Naive B cell (primary cell): ENCODE measurements at regions not wholly inside any gene's neighbourhood (a gene's known extent, or its start where the extent isn't known, plus 50 kb on each side); places are given as distances from the start of the nearest gene placed in this dataset.

Experiments used
- ATAC-seq, 2 donors: fragments of 150-1000 bp; cut with Tn5 transposase; 2 replicates each; pipeline ENCODE4 v1.10.0; 2021; ENCODE audit warnings: low read depth in 2 of 2, mild to moderate bottlenecking in 2 of 2, moderate library complexity in 2 of 2
- DNase-seq: peaks from one replicate; pipeline ENCODE4 v3.0.0; 2022
- H3K27ac Mint-ChIP-seq, 6 donors: one replicate each; pipeline ENCODE4 v1.8.0; 2020 to 2022; ENCODE audit warnings: mild to moderate bottlenecking in 6 of 6, mixed read lengths in 6 of 6, moderate library complexity in 5 of 6, inconsistent platforms in 2 of 6
- H3K27me3 Mint-ChIP-seq, 3 donors: one replicate each; pipeline ENCODE4 v1.8.0; 2021 to 2022; ENCODE audit warnings: mixed read lengths in 3 of 3, mild to moderate bottlenecking in 1 of 3
- H3K36me3 Mint-ChIP-seq, 2 donors: one replicate each; pipeline ENCODE4 v1.8.0; 2020 to 2022; ENCODE audit warnings: mixed read lengths in 2 of 2, inconsistent platforms in 1 of 2, mild to moderate bottlenecking in 1 of 2
- H3K4me1 Mint-ChIP-seq, 3 donors: one replicate each; pipeline ENCODE4 v1.8.0; 2020 to 2022; ENCODE audit warnings: mixed read lengths in 3 of 3, inconsistent platforms in 1 of 3, mild to moderate bottlenecking in 1 of 3, moderate library complexity in 1 of 3
- H3K4me3 Mint-ChIP-seq, 8 donors: one replicate each; pipeline ENCODE4 v1.8.0; 2020 to 2022; ENCODE audit warnings: mild to moderate bottlenecking in 8 of 8, mixed read lengths in 8 of 8, moderate library complexity in 8 of 8, inconsistent platforms in 2 of 8
- H3K9me3 Mint-ChIP-seq, 7 donors: one replicate each; pipeline ENCODE4 v1.8.0; 2020 to 2022; ENCODE audit warnings: mixed read lengths in 7 of 7, mild to moderate bottlenecking in 5 of 7, inconsistent platforms in 2 of 7, moderate library complexity in 1 of 7

DNA sequence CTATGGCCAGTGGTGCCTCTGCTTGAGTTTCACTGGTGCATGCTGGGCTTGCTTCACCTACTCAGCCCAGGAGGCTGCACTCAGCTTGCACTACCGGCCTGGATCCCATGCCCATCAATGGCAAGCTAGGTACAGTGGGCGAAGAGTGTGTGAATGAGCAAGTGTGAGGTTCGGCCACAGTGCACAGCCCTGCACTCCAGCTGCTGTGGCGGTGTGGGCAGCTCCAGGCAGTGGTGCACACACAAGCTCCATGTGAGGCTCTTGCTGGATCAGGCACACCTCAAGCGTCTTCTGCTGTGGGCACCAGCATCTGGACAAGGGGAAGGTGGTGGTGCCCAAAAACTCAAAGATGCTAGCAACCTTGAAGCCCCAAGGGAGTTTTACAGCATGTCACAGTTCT, 820.9 kb upstream of the LCORL start:
- H3K4me3 Mint-ChIP-seq, result no peak overlapping the region
- DNase-seq, result no peak
- H3K27ac Mint-ChIP-seq, result no peak overlapping the region
- peaks cover 0 to 16% (median 7%) of the 10 kb centered on the region in 7 donors for H3K9me3 Mint-ChIP-seq
- no peak for ATAC-seq
- H3K27me3 Mint-ChIP-seq, result no peaks in the 10 kb centered on the region
- H3K36me3 Mint-ChIP-seq, result no peaks in the 10 kb centered on the region
- no peaks in the 10 kb centered on the region for H3K4me1 Mint-ChIP-seq

DNA sequence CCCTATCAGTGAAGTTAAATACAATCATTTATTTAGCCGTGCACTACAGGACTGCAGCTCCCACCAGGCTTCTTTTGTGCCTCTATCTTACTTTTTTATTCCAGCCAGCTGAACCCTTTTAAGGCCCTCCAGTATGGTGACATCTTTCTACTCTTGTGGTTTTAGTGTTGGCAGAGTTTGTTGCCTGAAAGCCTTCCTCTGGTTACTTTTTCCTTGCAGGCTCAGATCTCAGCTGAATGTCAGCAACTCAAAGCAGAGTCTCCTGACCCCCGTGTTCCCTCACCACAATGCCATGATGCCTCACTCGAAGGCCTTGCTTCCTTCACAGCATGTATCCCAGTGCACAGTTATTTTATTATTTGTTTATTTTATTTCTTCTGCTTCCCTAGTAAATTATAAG, 818.9 kb upstream of the LCORL start:
- Mint-ChIP-seq H3K27ac (no peak overlapping the region), H3K9me3 (peaks cover 4 to 19% (median 7%) of the 10 kb centered on the region in 7 donors), H3K36me3 (no peaks in the 10 kb centered on the region), H3K4me3 (no peak overlapping the region), H3K4me1 (no peaks in the 10 kb centered on the region), H3K27me3 (no peaks in the 10 kb centered on the region)
- DNase-seq (no peak), ATAC-seq (no peak)

DNA sequence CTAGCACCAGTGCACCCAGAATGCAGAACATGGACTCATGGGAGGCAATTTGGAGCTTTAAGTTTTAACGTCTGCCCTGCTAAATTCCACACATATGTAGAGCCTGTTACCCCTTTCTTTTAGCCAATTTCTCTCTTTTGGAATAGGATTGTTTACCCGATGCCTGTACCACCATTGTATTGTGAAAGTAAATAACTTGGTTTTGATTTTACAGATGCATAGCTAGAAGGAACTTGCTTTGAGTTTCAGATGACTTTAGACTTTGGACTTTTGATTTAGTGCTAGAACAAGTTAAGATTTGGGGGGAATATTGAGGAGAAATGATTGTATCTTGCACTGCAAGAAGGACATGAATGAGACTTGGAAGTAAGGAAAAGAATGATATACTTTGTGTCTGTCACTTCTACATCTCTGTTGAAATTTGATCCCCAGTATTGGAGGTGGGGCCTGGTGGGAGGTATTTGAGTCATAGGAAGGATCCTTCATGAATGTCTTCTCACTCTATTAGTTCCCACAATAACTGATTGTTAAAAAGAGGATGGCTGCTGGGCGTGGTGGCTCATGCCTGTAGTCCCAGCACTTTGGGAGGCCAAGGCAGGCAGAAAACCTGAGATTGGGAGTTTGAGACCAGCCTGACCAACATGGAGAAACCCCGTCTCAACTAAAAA, 794.8 kb upstream of the LCORL start:
- no peaks in the 10 kb centered on the region for H3K27me3 Mint-ChIP-seq

DNA sequence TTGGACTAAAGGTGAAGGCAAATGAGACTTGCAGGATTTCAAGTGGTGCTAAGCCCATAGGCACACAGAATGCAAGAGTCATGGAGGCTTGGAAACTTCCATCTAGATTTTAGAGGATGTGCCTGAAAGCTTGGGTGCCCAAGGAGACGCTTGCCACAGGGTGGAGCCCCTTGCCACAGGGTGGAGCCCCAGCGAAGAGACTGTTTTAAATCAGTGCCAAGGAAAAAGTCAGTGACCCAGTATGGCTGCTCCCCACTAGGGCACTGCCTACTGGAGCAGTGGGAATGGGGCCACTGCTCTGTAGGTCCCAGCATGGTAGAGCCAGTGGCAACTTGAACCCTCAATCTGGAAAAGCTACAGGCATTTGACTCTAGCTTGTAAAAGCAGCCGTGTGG, 794.2 kb upstream of the LCORL start:
- Mint-ChIP-seq H3K36me3 (no peaks in the 10 kb centered on the region), H3K9me3 (peaks cover 0 to 4% (median 0%) of the 10 kb centered on the region in 7 donors), H3K4me1 (no peaks in the 10 kb centered on the region), H3K4me3 (no peak overlapping the region), H3K27me3 (no peaks in the 10 kb centered on the region), H3K27ac (no peak overlapping the region)
- DNase-seq (no peak), ATAC-seq (no peak)

More for the DNA sequence above, 794.8 kb upstream of the LCORL start:
- Mint-ChIP-seq H3K36me3 (no peaks in the 10 kb centered on the region), H3K4me1 (no peaks in the 10 kb centered on the region), H3K4me3 (peak overlapping the region in 1 of 8 donors; percentile 48), H3K9me3 (peaks cover 0 to 4% (median 0%) of the 10 kb centered on the region in 7 donors), H3K27ac (peak overlapping the region in 1 of 6 donors; percentile 61)
- no peak for DNase-seq
- no peak for ATAC-seq

DNA sequence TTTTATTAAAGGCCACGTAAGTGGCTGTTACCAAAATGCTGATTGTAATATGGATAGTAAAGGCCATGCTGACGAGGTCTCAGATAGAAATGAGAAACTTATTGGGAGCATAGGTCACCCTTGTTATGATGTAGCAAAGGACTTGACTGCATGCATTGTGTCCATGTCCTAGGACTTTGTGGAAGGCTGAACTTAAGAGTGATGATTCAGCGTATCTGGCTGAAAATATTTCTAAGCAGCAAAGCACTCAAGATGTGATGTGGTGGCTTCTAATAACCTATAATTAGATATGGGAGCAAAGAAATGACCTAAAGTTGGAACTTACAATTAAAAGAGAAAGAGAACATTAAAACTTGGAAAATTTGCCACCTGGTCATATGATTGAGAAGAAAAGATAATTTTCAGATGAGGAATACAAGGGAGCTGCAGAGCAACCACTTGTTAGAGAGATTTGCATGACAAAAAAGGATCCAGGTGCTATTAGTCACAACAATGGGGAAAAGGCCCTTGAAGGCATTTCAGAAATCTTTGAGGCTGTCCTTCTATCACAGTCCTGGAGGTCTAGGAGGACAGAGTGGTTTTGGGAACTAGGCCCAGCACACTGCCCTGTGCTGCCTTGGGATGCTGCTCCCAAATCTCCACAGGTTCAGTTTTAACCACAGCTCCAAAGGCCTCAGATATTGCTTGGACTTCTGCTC, 793.7 kb upstream of the LCORL start:
- Mint-ChIP-seq H3K36me3 (no peaks in the 10 kb centered on the region), H3K27ac (no peak overlapping the region), H3K27me3 (no peaks in the 10 kb centered on the region), H3K4me1 (no peaks in the 10 kb centered on the region), H3K4me3 (no peak overlapping the region), H3K9me3 (peaks cover 0 to 2% (median 0%) of the 10 kb centered on the region in 7 donors)
- DNase-seq (no peak), ATAC-seq (no peak)

DNA sequence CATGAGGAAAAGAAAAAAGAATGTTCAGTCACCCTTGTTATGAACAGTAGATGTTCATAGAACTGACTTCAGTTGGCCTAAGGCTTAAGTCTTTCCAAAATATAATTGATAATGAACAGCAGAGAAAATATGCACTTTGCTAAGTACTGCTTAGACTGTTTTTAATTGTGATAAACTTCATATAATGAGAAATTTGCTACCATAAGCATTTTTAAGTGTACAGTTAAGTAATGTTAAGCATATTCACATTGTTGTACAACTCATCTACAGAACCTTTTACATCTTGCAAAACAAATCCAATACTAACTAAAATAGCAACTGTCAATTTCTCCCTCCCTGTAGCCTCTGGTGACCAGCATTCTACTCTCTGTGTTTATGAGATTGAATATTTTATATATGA, 792.2 kb upstream of the LCORL start:
- Mint-ChIP-seq H3K27me3 (no peaks in the 10 kb centered on the region), H3K27ac (no peak overlapping the region), H3K9me3 (peaks cover 0 to 3% (median 0%) of the 10 kb centered on the region in 7 donors), H3K4me3 (no peak overlapping the region), H3K4me1 (no peaks in the 10 kb centered on the region), H3K36me3 (no peaks in the 10 kb centered on the region)
- DNase-seq (no peak), ATAC-seq (no peak)

DNA sequence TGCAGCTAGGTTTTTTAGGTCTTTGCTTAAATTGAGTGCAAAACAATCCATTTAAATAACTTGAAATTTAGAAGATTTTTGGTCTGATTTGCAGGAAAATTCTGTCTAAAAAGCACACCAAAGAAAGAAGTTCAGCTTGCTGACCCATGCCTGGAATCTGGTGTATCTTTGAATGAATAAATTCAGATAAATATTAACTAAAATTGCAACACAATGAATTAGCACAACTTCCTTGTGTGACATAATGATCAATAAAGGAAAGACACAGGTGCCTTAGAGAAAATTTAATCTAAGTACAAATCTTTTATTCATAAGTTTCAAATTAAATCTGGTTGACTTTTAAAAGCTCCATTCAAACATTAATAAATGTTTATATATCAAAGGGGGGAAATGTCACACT, 791.5 kb upstream of the LCORL start:
- Mint-ChIP-seq H3K36me3 (no peaks in the 10 kb centered on the region), H3K4me3 (no peak overlapping the region), H3K27ac (no peak overlapping the region)

DNA sequence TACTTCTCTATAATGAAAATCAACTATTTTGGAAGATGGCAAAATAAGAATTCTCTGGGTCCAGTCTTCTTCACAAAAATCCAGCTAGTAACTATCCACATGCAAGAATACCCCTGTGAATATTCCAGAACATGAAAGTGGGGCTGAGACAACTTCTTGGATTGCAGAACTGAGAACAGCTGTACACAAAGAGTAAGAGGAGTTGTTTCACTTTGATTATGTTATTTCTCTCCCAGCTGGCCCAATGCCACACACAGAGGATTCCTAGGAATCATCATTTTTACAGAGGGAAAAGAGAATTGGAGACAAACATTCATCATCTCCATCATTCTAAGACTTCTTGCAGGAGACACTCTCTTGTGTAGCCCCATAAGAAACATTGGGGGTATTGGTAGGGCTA, 782.2 kb upstream of the LCORL start:
- no peak overlapping the region for H3K4me3 Mint-ChIP-seq
- H3K27ac Mint-ChIP-seq, result no peak overlapping the region
- H3K27me3 Mint-ChIP-seq, result no peaks in the 10 kb centered on the region
- DNase-seq, result no peak
- no peaks in the 10 kb centered on the region for H3K36me3 Mint-ChIP-seq
- H3K4me1 Mint-ChIP-seq, result no peaks in the 10 kb centered on the region
- peaks cover 0 to 9% (median 5%) of the 10 kb centered on the region in 7 donors for H3K9me3 Mint-ChIP-seq
- no peak for ATAC-seq

More for the DNA sequence above, 791.5 kb upstream of the LCORL start:
- ATAC-seq, result no peak
- H3K27me3 Mint-ChIP-seq, result no peaks in the 10 kb centered on the region
- H3K4me1 Mint-ChIP-seq, result no peaks in the 10 kb centered on the region
- H3K9me3 Mint-ChIP-seq, result peaks cover 0 to 10% (median 1%) of the 10 kb centered on the region in 7 donors
- no peak for DNase-seq

DNA sequence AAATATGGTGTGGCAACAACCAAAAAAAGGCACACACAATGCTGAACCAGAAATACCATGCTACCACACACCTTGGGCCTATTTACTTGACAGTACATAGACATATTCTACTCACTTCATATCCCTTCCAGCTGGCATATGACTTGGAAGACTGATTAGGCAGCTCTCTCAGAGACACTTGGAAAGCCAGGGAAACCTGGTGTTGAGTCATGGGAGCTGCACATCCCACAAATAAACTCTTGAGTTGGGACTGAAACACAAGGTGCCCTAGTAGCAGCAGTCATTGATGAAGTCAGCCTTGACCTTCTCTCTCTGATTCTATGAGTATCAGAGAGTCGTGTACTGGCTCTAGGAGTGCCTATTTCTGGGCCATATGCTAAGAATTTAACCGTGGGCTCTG, 776.6 kb upstream of the LCORL start:
- Mint-ChIP-seq H3K27me3 (no peaks in the 10 kb centered on the region), H3K4me3 (no peak overlapping the region), H3K36me3 (no peaks in the 10 kb centered on the region), H3K9me3 (peaks cover 0 to 7% (median 0%) of the 10 kb centered on the region in 7 donors), H3K4me1 (no peaks in the 10 kb centered on the region), H3K27ac (no peak overlapping the region)
- DNase-seq (no peak), ATAC-seq (no peak)

DNA sequence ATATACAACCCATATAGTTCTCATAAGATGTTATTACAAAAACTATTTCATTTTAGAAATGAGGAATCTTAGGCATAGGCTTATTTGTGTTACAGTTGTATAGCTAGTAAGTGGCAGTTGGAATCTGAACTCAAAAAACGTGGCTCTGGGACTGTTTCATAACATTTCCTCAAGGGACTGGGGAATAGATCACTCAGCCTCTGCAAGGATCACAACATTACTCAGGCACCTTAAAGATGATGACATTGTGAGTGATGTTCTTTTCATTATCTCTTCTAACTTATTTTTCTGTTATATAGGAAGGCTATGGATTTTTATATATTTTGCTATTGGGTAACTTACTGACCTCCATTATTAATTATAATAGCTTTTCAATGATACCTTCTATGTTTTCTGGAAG, 774.2 kb upstream of the LCORL start:
- H3K36me3 Mint-ChIP-seq, result no peaks in the 10 kb centered on the region
- no peaks in the 10 kb centered on the region for H3K4me1 Mint-ChIP-seq
- no peaks in the 10 kb centered on the region for H3K27me3 Mint-ChIP-seq
- no peak overlapping the region for H3K27ac Mint-ChIP-seq
- H3K9me3 Mint-ChIP-seq, result peaks cover 0 to 7% (median 0%) of the 10 kb centered on the region in 7 donors
- DNase-seq (no peak), ATAC-seq (no peak)
- no peak overlapping the region for H3K4me3 Mint-ChIP-seq

DNA sequence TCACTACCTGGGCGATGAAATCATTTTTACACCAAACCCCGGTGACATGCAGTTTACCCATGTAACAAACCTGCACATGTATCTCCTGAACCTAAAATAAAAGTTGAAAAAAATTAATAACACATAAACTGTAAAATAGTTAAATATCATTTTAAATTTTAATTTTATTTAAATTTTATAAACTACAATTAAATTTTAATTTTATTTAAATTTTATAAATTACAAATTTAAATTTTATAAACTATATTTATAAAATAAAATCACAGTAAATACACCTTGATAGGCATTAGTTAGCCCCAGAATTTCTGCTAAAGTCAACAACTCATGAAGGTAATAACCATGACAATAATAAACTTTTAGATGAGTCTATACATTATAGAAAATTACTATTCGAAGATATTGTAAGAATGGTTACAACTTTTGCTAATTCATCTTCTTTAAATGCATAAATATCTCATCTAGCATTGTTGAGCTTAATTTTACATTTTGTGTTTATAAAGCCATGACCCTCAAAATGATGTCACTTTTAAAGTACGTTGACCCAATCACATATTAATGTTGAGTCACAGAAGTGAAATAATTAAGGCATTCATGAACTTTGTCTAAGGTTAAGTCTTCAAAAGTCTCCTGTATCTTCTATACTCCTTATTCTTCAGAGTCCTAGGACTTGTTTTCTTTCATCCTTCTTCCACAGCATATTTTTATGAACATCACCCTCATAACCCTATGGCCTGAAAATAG, 755.8 kb upstream of the LCORL start:
- Mint-ChIP-seq H3K36me3 (no peaks in the 10 kb centered on the region), H3K27me3 (no peaks in the 10 kb centered on the region), H3K4me3 (no peak overlapping the region), H3K27ac (no peak overlapping the region), H3K9me3 (peaks cover 3 to 18% (median 4%) of the 10 kb centered on the region in 7 donors), H3K4me1 (no peaks in the 10 kb centered on the region)
- no peak for ATAC-seq
- no peak for DNase-seq

DNA sequence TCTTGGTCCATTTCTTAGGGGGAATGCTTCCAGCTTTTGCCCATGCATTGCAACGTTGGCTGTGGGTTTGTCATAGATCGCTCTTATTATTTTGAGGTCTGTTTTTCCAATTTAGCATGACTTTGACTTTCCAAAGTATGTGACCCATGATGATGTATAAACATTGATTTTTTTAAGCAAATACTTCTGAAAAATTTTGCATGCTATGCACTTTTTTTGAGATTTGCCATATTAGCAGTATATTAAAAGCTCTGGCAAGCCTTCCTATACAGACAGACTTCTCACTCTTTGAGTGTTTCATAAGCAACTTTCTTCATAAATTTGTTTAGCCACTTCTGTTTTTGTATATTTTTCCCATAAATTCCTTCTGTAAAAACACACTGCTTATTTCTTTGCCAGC, 746.4 kb upstream of the LCORL start:
- Mint-ChIP-seq H3K36me3 (no peaks in the 10 kb centered on the region), H3K9me3 (peaks cover 0 to 18% (median 4%) of the 10 kb centered on the region in 7 donors), H3K27me3 (no peaks in the 10 kb centered on the region), H3K27ac (no peak overlapping the region), H3K4me3 (no peak overlapping the region), H3K4me1 (no peaks in the 10 kb centered on the region)
- DNase-seq, result no peak
- no peak for ATAC-seq

DNA sequence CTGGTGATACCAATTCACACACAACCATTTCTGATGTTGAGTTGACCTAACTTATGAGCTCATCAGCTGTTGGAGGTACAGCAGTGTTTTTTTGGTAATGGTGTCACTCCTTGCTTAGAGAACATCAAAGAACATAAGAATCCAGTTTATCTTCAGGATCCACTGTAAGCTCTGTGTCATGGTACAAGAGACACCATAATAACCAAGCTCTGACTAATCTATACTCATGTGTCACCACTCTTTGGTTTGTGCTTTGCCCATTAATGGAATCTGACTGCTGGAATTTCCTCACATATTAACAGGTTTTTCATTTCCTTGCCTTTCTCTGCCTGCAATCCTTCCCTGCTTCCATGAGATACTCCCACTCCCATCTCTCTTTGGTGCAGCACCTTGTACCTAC, 735.1 kb upstream of the LCORL start:
- Mint-ChIP-seq H3K27me3 (no peaks in the 10 kb centered on the region), H3K27ac (no peak overlapping the region), H3K4me1 (no peaks in the 10 kb centered on the region), H3K9me3 (peaks cover 0 to 15% (median 2%) of the 10 kb centered on the region in 7 donors), H3K4me3 (no peak overlapping the region), H3K36me3 (no peaks in the 10 kb centered on the region)
- DNase-seq, result no peak
- ATAC-seq, result no peak

DNA sequence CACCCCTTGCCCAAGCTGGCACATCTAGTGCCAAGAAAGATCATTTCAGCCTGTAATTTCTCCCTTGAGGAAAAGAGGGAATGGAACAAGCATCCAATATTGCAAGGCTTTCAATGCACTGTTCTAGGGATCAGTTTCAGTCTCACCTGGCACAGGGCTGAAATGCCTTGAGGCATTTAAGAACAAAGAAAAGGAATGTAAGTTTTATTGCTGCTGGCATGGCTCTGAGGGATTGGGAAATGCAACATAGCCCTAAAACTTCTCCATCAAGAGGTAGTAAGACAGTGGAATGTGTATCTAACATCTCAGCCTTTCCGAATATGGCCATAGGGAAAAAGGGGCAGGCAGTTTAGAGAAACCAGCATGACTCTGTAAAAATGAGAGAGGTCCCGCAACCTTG, 732.6 kb upstream of the LCORL start:
- no peaks in the 10 kb centered on the region for H3K36me3 Mint-ChIP-seq

More for the DNA sequence above, 732.6 kb upstream of the LCORL start:
- Mint-ChIP-seq H3K27me3 (no peaks in the 10 kb centered on the region), H3K27ac (no peak overlapping the region), H3K4me1 (no peaks in the 10 kb centered on the region), H3K9me3 (peaks cover 0 to 14% (median 0%) of the 10 kb centered on the region in 7 donors), H3K4me3 (no peak overlapping the region)
- DNase-seq (no peak), ATAC-seq (no peak)
